Neural progenitor cell (in vitro differentiated cells): ENCODE measurements at regions not wholly inside any gene's neighbourhood (a gene's known extent, or its start where the extent isn't known, plus 50 kb on each side); places are given as distances from the start of the nearest gene placed in this dataset.

Experiments used
- DNase-seq: peaks from one replicate; pipeline ENCODE4 v3.0.0-alpha.2; 2016; ENCODE audit warnings: low spot score
- H2AFZ ChIP-seq: fragments of 200-600 bp; sonication (generic); replicated peaks from 2 replicates; pipeline ENCODE4 v1.6.1; 2016; ENCODE audit warnings: antibody characterized with exemption
- H3F3A ChIP-seq: fragments of 200-600 bp; sonication (generic); 2 replicates; pipeline ENCODE4 v1.6.1; 2016; ENCODE audit warnings: antibody characterized with exemption, low read depth
- H3K27ac ChIP-seq: fragments of 200-600 bp; sonication (generic); 2 replicates; pipeline ENCODE4 v1.5.1; 2016; ENCODE audit warnings: mild to moderate bottlenecking
- H3K27me3 ChIP-seq: fragments of 200-600 bp; sonication (generic); 2 replicates; pipeline ENCODE4 v1.6.1; 2016; ENCODE audit warnings: mild to moderate bottlenecking, moderate library complexity
- H3K36me3 ChIP-seq: fragments of 200-600 bp; sonication (generic); 2 replicates; pipeline ENCODE4 v1.5.1; 2016
- H3K4me1 ChIP-seq: fragments of 200-600 bp; sonication (generic); 2 replicates; pipeline ENCODE4 v1.6.1; 2016; ENCODE audit warnings: mixed run types
- H3K4me2 ChIP-seq: fragments of 200-600 bp; sonication (generic); 2 replicates; pipeline ENCODE4 v1.6.1; 2016
- H3K4me3 ChIP-seq: fragments of 200-600 bp; sonication (generic); 2 replicates; pipeline ENCODE4 v1.5.1; 2016
- H3K79me2 ChIP-seq: fragments of 200-600 bp; sonication (generic); 2 replicates; pipeline ENCODE4 v1.6.1; 2016; ENCODE audit warnings: low read depth
- H3K9ac ChIP-seq: fragments of 200-600 bp; sonication (generic); 2 replicates; pipeline ENCODE4 v1.6.1; 2016
- H3K9me3 ChIP-seq: fragments of 200-600 bp; sonication (generic); 2 replicates; pipeline ENCODE4 v1.5.1; 2016; ENCODE audit warnings: low read depth
- H4K20me1 ChIP-seq: fragments of 200-600 bp; sonication (generic); 2 replicates; pipeline ENCODE4 v1.6.1; 2016; ENCODE audit warnings: low read depth
- H3K27ac Mint-ChIP-seq: 3 replicates; pipeline ENCODE4 v1.8.0; 2021; ENCODE audit warnings: mixed read lengths
- H3K27me3 Mint-ChIP-seq: 2 replicates; pipeline ENCODE4 v1.8.0; 2022; ENCODE audit warnings: low read depth, mild to moderate bottlenecking, inconsistent platforms, moderate library complexity, mixed read lengths; ENCODE audit not compliant: insufficient read depth
- H3K36me3 Mint-ChIP-seq: 3 replicates; pipeline ENCODE4 v1.8.0; 2021; ENCODE audit warnings: mixed read lengths
- H3K4me1 Mint-ChIP-seq: 3 replicates; pipeline ENCODE4 v1.8.0; 2021; ENCODE audit warnings: mixed read lengths
- H3K4me3 Mint-ChIP-seq: 3 replicates; pipeline ENCODE4 v1.8.0; 2021; ENCODE audit warnings: mild to moderate bottlenecking, moderate library complexity, mixed read lengths
- H3K9me3 Mint-ChIP-seq: 3 replicates; pipeline ENCODE4 v1.8.0; 2020; ENCODE audit warnings: mixed read lengths
- EZH2 ChIP-seq: fragments of 200-600 bp; sonication (generic); IDR thresholded peaks from 2 replicates; pipeline ENCODE4 v1.6.1; 2017; ENCODE audit warnings: antibody characterized with exemption, mild to moderate bottlenecking, moderate library complexity
- EZH2phosphoT487 ChIP-seq: fragments of 200-600 bp; sonication (generic); IDR thresholded peaks from 2 replicates; pipeline ENCODE4 v1.6.1; 2017; ENCODE audit warnings: antibody characterized with exemption
- TF ChIP-seq, protein P1 (sequence below): fragments of 200-600 bp; sonication (generic); IDR thresholded peaks from 2 replicates; pipeline ENCODE4 v1.5.1; 2017; ENCODE audit warnings: antibody characterized with exemption, mild to moderate bottlenecking

DNA sequence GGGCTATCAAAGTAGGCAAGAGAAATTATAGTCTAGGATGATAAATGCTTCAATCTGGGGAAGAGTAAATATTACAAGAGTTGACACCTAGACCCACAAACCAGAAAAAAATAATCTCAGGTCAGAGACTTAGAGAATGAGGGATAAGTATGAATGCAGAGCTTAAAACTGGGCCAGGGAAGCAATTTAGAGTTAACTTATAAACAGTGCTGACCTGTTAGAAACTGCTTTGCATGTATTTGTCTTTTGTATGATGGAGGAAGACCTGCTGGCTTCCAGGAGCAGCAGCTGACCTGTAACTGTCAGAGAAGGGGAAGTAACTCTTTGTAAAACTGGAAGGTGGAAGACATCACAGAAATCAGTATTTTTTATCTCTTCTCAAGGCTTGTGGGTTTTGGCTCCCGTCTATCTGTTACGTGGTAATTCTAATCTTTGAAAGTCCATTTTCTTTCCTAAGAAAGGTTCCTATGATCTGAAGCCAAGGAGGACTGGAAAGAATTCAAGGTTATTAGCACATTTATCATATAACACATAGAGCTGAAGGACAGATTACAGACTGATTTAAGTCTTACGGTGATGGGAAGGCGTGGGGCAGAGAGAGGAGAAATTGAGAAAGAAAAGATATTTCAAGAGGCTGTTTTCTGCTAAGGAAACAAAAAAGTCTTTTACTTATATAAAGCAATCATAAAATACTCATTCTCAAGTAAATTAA is 114.7 kb upstream of the ADAMTS19 start:
- Mint-ChIP-seq H3K4me1 (no peaks in the 10 kb centered on the region), H3K27ac (no peak overlapping the region), H3K9me3 (peaks cover 7% of the 10 kb centered on the region), H3K36me3 (no peaks in the 10 kb centered on the region), H3K27me3 (no peaks in the 10 kb centered on the region), H3K4me3 (no peak overlapping the region)
- H4K20me1 ChIP-seq, result no peaks in the 10 kb centered on the region
- no peak overlapping the region for H3K4me3 ChIP-seq
- H3K4me1 ChIP-seq, result no peaks in the 10 kb centered on the region
- no peaks in the 10 kb centered on the region for H3F3A ChIP-seq
- TF ChIP-seq EZH2 (no peak), EZH2phosphoT487 (no peak)
- TF ChIP-seq, protein P1, sequence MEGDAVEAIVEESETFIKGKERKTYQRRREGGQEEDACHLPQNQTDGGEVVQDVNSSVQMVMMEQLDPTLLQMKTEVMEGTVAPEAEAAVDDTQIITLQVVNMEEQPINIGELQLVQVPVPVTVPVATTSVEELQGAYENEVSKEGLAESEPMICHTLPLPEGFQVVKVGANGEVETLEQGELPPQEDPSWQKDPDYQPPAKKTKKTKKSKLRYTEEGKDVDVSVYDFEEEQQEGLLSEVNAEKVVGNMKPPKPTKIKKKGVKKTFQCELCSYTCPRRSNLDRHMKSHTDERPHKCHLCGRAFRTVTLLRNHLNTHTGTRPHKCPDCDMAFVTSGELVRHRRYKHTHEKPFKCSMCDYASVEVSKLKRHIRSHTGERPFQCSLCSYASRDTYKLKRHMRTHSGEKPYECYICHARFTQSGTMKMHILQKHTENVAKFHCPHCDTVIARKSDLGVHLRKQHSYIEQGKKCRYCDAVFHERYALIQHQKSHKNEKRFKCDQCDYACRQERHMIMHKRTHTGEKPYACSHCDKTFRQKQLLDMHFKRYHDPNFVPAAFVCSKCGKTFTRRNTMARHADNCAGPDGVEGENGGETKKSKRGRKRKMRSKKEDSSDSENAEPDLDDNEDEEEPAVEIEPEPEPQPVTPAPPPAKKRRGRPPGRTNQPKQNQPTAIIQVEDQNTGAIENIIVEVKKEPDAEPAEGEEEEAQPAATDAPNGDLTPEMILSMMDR, result no peak
- H3K9me3 ChIP-seq, result peaks cover 5% of the 10 kb centered on the region
- no peaks in the 10 kb centered on the region for H3K27me3 ChIP-seq
- H3K79me2 ChIP-seq, result no peaks in the 10 kb centered on the region
- no peak overlapping the region for H3K27ac ChIP-seq
- H3K9ac ChIP-seq, result no peak overlapping the region
- DNase-seq, result no peak
- peaks cover 4% of the 10 kb centered on the region for H3K36me3 ChIP-seq
- H2AFZ ChIP-seq, result no peak overlapping the region
- H3K4me2 ChIP-seq, result no peak overlapping the region

DNA sequence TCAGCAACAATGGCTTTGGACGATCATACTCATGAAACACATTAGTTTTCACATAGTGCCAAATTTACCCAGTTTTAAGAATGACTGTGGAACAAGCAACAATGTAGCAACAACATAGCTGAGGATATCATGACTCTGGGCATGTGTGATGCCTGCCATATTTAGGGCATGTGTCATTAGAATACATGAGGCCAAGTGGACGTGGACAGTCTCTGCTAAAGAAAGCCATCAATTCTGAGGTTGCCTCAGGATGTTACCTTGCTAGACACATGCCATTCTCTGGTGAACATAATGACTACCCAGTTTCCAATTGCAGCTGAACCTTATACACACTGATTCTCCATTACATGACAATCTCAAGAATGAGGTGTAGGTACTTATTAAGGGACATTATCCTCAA is 103.3 kb upstream of the ADAMTS19 start:
- Histone ChIP-seq H3K27ac (no peak overlapping the region), H3F3A (no peaks in the 10 kb centered on the region), H3K4me3 (no peak overlapping the region), H3K36me3 (no peaks in the 10 kb centered on the region), H2AFZ (no peak overlapping the region), H4K20me1 (no peaks in the 10 kb centered on the region), H3K27me3 (no peaks in the 10 kb centered on the region), H3K79me2 (no peaks in the 10 kb centered on the region), H3K4me1 (no peaks in the 10 kb centered on the region), H3K4me2 (no peak overlapping the region), H3K9ac (no peak overlapping the region), H3K9me3 (no peaks in the 10 kb centered on the region)
- H3K36me3 Mint-ChIP-seq, result no peaks in the 10 kb centered on the region
- DNase-seq, result no peak
- no peaks in the 10 kb centered on the region for H3K27me3 Mint-ChIP-seq
- no peak overlapping the region for H3K4me3 Mint-ChIP-seq
- TF ChIP-seq EZH2phosphoT487 (no peak), EZH2 (no peak)
- TF ChIP-seq, protein P1, result no peak
- peaks cover 4% of the 10 kb centered on the region for H3K9me3 Mint-ChIP-seq
- H3K27ac Mint-ChIP-seq, result no peak overlapping the region
- no peaks in the 10 kb centered on the region for H3K4me1 Mint-ChIP-seq

GRCh38 chr5:129358069-129358468 is 102.0 kb upstream of the ADAMTS19 start:
- Mint-ChIP-seq H3K4me1 (no peaks in the 10 kb centered on the region), H3K27ac (no peak overlapping the region), H3K36me3 (no peaks in the 10 kb centered on the region), H3K27me3 (no peaks in the 10 kb centered on the region), H3K4me3 (no peak overlapping the region), H3K9me3 (peaks cover 4% of the 10 kb centered on the region)
- no peak overlapping the region for H3K4me2 ChIP-seq
- H3K4me1 ChIP-seq, result no peaks in the 10 kb centered on the region
- H3K79me2 ChIP-seq, result no peaks in the 10 kb centered on the region
- no peak for TF ChIP-seq EZH2phosphoT487
- no peak for TF ChIP-seq EZH2
- TF ChIP-seq, protein P1, result no peak
- H3F3A ChIP-seq, result no peaks in the 10 kb centered on the region
- no peak overlapping the region for H2AFZ ChIP-seq
- no peak overlapping the region for H3K27ac ChIP-seq
- no peak overlapping the region for H3K4me3 ChIP-seq
- H3K9me3 ChIP-seq, result no peaks in the 10 kb centered on the region
- no peaks in the 10 kb centered on the region for H3K27me3 ChIP-seq
- no peaks in the 10 kb centered on the region for H3K36me3 ChIP-seq
- DNase-seq, result no peak
- H4K20me1 ChIP-seq, result no peaks in the 10 kb centered on the region
- H3K9ac ChIP-seq, result no peak overlapping the region
